GM12873 (cell line): ENCODE measurements at regions not wholly inside any gene's neighbourhood (a gene's known extent, or its start where the extent isn't known, plus 50 kb on each side); places are given as distances from the start of the nearest gene placed in this dataset.

Experiments
- CTCF ChIP-seq: IDR thresholded peaks from 2 replicates; pipeline ENCODE4 v1.5.1; 2012; ENCODE audit warnings: low read depth, mild to moderate bottlenecking, moderate library complexity, low read length, control low read depth; ENCODE audit not compliant: insufficient read depth; ENCODE audit errors: missing control alignments

GRCh38 chr4:66863481-66863880, 681.8 kb downstream of the CENPC start:
- TF ChIP-seq CTCF, result no peak

- no peak for TF ChIP-seq CTCF
Observed at GRCh38 chr4:66855956-66856355, 689.3 kb downstream of the CENPC start.

GRCh38 chr4:66853845-66854244, 691.5 kb downstream of the CENPC start:
- TF ChIP-seq CTCF, result no peak

GRCh38 chr4:66852843-66853242, 692.5 kb downstream of the CENPC start:
- no peak for TF ChIP-seq CTCF

GRCh38 chr4:66849596-66849995, 695.7 kb downstream of the CENPC start:
- TF ChIP-seq CTCF, result no peak

GRCh38 chr4:66842724-66843088, 702.6 kb downstream of the CENPC start:
- no peak for TF ChIP-seq CTCF

GRCh38 chr4:66842026-66842723, 703.1 kb downstream of the CENPC start:
- TF ChIP-seq CTCF, result no peak
